A549 (cell line): ENCODE measurements at regions not wholly inside any gene's neighbourhood (a gene's known extent, or its start where the extent isn't known, plus 50 kb on each side); places are given as distances from the start of the nearest gene placed in this dataset.

Experiments
- ATAC-seq, 2 experiments: fragments of 200-7000 bp in 1 of 2; fragments of >200 bp in 1 of 2; cut with Nextera tagmentation in 1 of 2; cut with Tn5 transposase in 1 of 2; 3 replicates each; pipeline versions ENCODE4 v1.8.0 to v1.9.1; 2018 to 2020; ENCODE audit warnings: mild to moderate bottlenecking in 1 of 2, moderate library complexity in 1 of 2
- CTCF ChIA-PET: fragments of 300-600 bp; sonication (Branson Sonifier 250); formaldehyde crosslinking; extraction: SDS; loops from one replicate; lab custom pipeline; 2021; ENCODE audit warnings: antibody characterized with exemption, inconsistent platforms; lab: Yijun Ruan, JAX
- POLR2A ChIA-PET: fragments of 350-600 bp; formaldehyde crosslinking; extraction: SDS; loops from one replicate; lab custom pipeline; 2021; ENCODE audit warnings: antibody characterized with exemption, inconsistent platforms; lab: Yijun Ruan, JAX
- DNase-seq, 2 experiments: peaks; one replicate each; pipeline versions ENCODE4 v3.0.0 to v3.0.0-alpha.2; 2011 to 2016; ENCODE audit warnings: low read depth in 1 of 2, low spot score in 1 of 2
- FAIRE-seq: peaks from 2 replicates; lab custom pipeline; 2011; peaks lifted over from hg19 to GRCh38; lab: Jason Lieb, UNC
- H3K27ac ChIP-seq, 2 experiments: fragments of >200 bp; sonication (Bioruptor Twin); formaldehyde crosslinking; 3 replicates each; pipeline ENCODE4 v1.5.1; 2016 to 2017
- H3K4me1 ChIP-seq: fragments of >200 bp; sonication (Bioruptor Twin); formaldehyde crosslinking; 3 replicates; pipeline ENCODE4 v1.6.1; 2016
- H3K4me2 ChIP-seq: fragments of >200 bp; sonication (Bioruptor Twin); formaldehyde crosslinking; 3 replicates; pipeline ENCODE4 v1.6.1; 2016
- H3K4me3 ChIP-seq: fragments of >200 bp; sonication (Bioruptor Twin); formaldehyde crosslinking; 3 replicates; pipeline ENCODE4 v1.5.1; 2016
- H3K9me3 ChIP-seq: fragments of >200 bp; sonication (Bioruptor Twin); formaldehyde crosslinking; 3 replicates; pipeline ENCODE4 v1.6.1; 2016
- ATOH8 ChIP-seq: fragments of 250-450 bp; sonication (Bioruptor Pico); IDR thresholded peaks from 2 replicates; pipeline ENCODE4 v1.5.0; 2020; ENCODE audit warnings: low read depth, mild to moderate bottlenecking, moderate library complexity
- BHLHE40 ChIP-seq: IDR thresholded peaks from 2 replicates; pipeline ENCODE4 v1.6.1; 2012; ENCODE audit warnings: low read depth, low read length, inconsistent platforms
- CBX2 ChIP-seq: fragments of 200-600 bp; sonication (generic); IDR thresholded peaks from 2 replicates; pipeline ENCODE4 v1.6.1; 2016; ENCODE audit warnings: low read depth, mild to moderate bottlenecking, borderline replicate concordance
- CBX8 ChIP-seq: fragments of 200-600 bp; sonication (generic); IDR thresholded peaks from 2 replicates; pipeline ENCODE4 v1.6.1; 2016
- CTCF ChIP-seq: fragments of >200 bp; sonication (Bioruptor Twin); formaldehyde crosslinking; IDR thresholded peaks from 3 replicates; pipeline ENCODE4 v1.5.1; 2016
- ELK1 ChIP-seq: fragments of 150-350 bp; IDR thresholded peaks from 2 replicates; pipeline ENCODE4 v1.6.1; 2014; ENCODE audit warnings: low read depth, mild to moderate bottlenecking, low read length
- FOXS1 ChIP-seq: fragments of 250-450 bp; sonication (Bioruptor Pico); IDR thresholded peaks from 2 replicates; pipeline ENCODE4 v1.5.0; 2020; ENCODE audit warnings: mild to moderate bottlenecking, moderate library complexity
- GATA3 ChIP-seq: IDR thresholded peaks from 2 replicates; pipeline ENCODE4 v1.6.1; 2012; ENCODE audit warnings: borderline replicate concordance
- HOXB13 ChIP-seq: fragments of 250-450 bp; sonication (Bioruptor Pico); IDR thresholded peaks from 2 replicates; pipeline ENCODE4 v1.5.0; 2020; ENCODE audit warnings: low read depth, mild to moderate bottlenecking, moderate library complexity
- HOXB5 ChIP-seq: fragments of 250-450 bp; sonication (Bioruptor Pico); IDR thresholded peaks from 2 replicates; pipeline ENCODE4 v1.5.0; 2020; ENCODE audit warnings: mild to moderate bottlenecking, moderate library complexity
- JUN ChIP-seq, 2 experiments: fragments of >200 bp; sonication (Bioruptor Twin); formaldehyde crosslinking; IDR thresholded peaks; 2 replicates in 1 of 2; 3 replicates in 1 of 2; pipeline ENCODE4 v1.6.1; 2016 to 2017
- MAFK ChIP-seq: fragments of 450-650 bp; IDR thresholded peaks from 2 replicates; pipeline ENCODE4 v1.6.1; 2014; ENCODE audit not compliant: partially characterized antibody
- MYC ChIP-seq: IDR thresholded peaks from 2 replicates; pipeline ENCODE4 v1.6.1; 2012; ENCODE audit warnings: mild to moderate bottlenecking, inconsistent platforms, low read length, improper control_type of control experiment, borderline replicate concordance
- NFE2L2 ChIP-seq: fragments of 150-350 bp; conservative IDR thresholded peaks from 2 replicates; pipeline ENCODE4 v1.6.1; 2014; ENCODE audit warnings: low read length
- NPAS2 ChIP-seq: fragments of 250-450 bp; sonication (Bioruptor Pico); IDR thresholded peaks from 2 replicates; pipeline ENCODE4 v1.8.0; 2022; ENCODE audit warnings: mild to moderate bottlenecking, moderate library complexity, borderline replicate concordance
- POLR2AphosphoS2 ChIP-seq: conservative IDR thresholded peaks from 2 replicates; pipeline ENCODE4 v1.6.1; 2012; ENCODE audit warnings: low read length, improper control_type of control experiment, inconsistent platforms
- RAD21 ChIP-seq, 2 experiments: fragments of >200 bp in 1 of 2; sonication (Bioruptor Twin) in 1 of 2; formaldehyde crosslinking in 1 of 2; IDR thresholded peaks in 1 of 2; conservative IDR thresholded peaks in 1 of 2; 2 replicates in 1 of 2; 3 replicates in 1 of 2; pipeline ENCODE4 v1.6.1; 2012 to 2018; ENCODE audit warnings: inconsistent platforms in 1 of 2
- RARB ChIP-seq: fragments of 250-450 bp; sonication (Bioruptor Pico); IDR thresholded peaks from 2 replicates; pipeline ENCODE4 v1.8.0; 2021; ENCODE audit warnings: mild to moderate bottlenecking, moderate library complexity
- RCOR1 ChIP-seq: fragments of 150-350 bp; IDR thresholded peaks from 2 replicates; pipeline ENCODE4 v1.6.1; 2014; ENCODE audit warnings: antibody characterized with exemption, low read length, low read depth
- RFX5 ChIP-seq: fragments of 450-650 bp; IDR thresholded peaks from 2 replicates; pipeline ENCODE4 v1.7.1; 2014; ENCODE audit warnings: antibody characterized with exemption, mild to moderate bottlenecking, moderate library complexity
- SMC3 ChIP-seq: fragments of >200 bp; sonication (Bioruptor Twin); formaldehyde crosslinking; IDR thresholded peaks from 3 replicates; pipeline ENCODE4 v1.6.1; 2018; ENCODE audit warnings: inconsistent platforms
- USF2 ChIP-seq: fragments of 450-650 bp; IDR thresholded peaks from 2 replicates; pipeline ENCODE4 v1.6.1; 2014; ENCODE audit warnings: antibody characterized with exemption
- ZC3H11A ChIP-seq: fragments of 450-650 bp; IDR thresholded peaks from 2 replicates; pipeline ENCODE4 v1.6.1; 2014; ENCODE audit warnings: antibody characterized with exemption, mild to moderate bottlenecking
- ZSCAN20 ChIP-seq: fragments of 250-450 bp; sonication (Bioruptor Pico); IDR thresholded peaks from 2 replicates; pipeline ENCODE4 v1.8.0; 2022; ENCODE audit warnings: mild to moderate bottlenecking, moderate library complexity
- WGBS: methylation state at CpG from one replicate; pipeline ENCODE4 v1.1.6; 2017; ENCODE audit errors: missing lambda C conversion rate; 5-methylcytosine and 5-hydroxymethylcytosine counted together
- TF ChIP-seq, protein P1 (sequence below): fragments of >200 bp; sonication (Bioruptor Twin); formaldehyde crosslinking; IDR thresholded peaks from 3 replicates; pipeline ENCODE4 v1.6.1; 2016

- TF ChIP-seq CTCF (no peak), RFX5 (no peak), GATA3 (no peak), ELK1 (no peak), NFE2L2 (no peak), CBX2 (no peak), NPAS2 (CRISPR knock-in tag) (no peak), HOXB5 (CRISPR knock-in tag) (no peak), MAFK (no peak)
These were observed 390.0 kb upstream of the MKI67 start (continued) for GRCh38 chr10:128516180-128516579.

GRCh38 chr10:128517167-128517566 is 390.9 kb upstream of the MKI67 start:
- ChIA-PET POLR2A (no interaction called here), CTCF (no interaction called here)
- no peak for ATAC-seq
- H3K9me3 ChIP-seq, result no peaks in the 10 kb centered on the region
- no peak overlapping the region for H3K4me2 ChIP-seq
- no peak overlapping the region for H3K4me3 ChIP-seq
- no peak for TF ChIP-seq SMC3
- no peak for TF ChIP-seq POLR2AphosphoS2
- TF ChIP-seq FOXS1 (CRISPR knock-in tag), result no peak
- no peak for TF ChIP-seq RAD21 (conservative IDR thresholded peaks at IDR 0.05 in 1 of 2, IDR thresholded peaks at IDR 0.05 in 1 of 2)
- no peak for TF ChIP-seq ZC3H11A
- TF ChIP-seq ZSCAN20 (CRISPR knock-in tag), result no peak
- TF ChIP-seq RCOR1, result no peak
- TF ChIP-seq USF2, result no peak
- TF ChIP-seq, protein P1, sequence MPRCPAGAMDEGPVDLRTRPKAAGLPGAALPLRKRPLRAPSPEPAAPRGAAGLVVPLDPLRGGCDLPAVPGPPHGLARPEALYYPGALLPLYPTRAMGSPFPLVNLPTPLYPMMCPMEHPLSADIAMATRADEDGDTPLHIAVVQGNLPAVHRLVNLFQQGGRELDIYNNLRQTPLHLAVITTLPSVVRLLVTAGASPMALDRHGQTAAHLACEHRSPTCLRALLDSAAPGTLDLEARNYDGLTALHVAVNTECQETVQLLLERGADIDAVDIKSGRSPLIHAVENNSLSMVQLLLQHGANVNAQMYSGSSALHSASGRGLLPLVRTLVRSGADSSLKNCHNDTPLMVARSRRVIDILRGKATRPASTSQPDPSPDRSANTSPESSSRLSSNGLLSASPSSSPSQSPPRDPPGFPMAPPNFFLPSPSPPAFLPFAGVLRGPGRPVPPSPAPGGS, result no peak
- no peak for TF ChIP-seq HOXB13 (CRISPR knock-in tag)
- no peak for TF ChIP-seq JUN (IDR thresholded peaks at IDR 0.05)
- no peak for TF ChIP-seq BHLHE40
- no peak for TF ChIP-seq CBX8
- no peak for TF ChIP-seq RARB (CRISPR knock-in tag)
- TF ChIP-seq MYC, result no peak
- TF ChIP-seq ATOH8 (CRISPR knock-in tag), result no peak
- H3K27ac ChIP-seq, result no peak overlapping the region
- DNase-seq, result no peak
- FAIRE-seq, result no peak
- WGBS, result 37% methylated on average over 11 of the region's 11 CpGs
- H3K4me1 ChIP-seq, result no peaks in the 10 kb centered on the region
